ENCODE measurements at regions not wholly inside any gene's neighbourhood (a gene's known extent, or its start where the extent isn't known, plus 50 kb on each side); places are given as distances from the start of the nearest gene placed in this dataset.

GRCh38 chr5:124140060-124140459 is 606.4 kb downstream of the ZNF608 start:
- TF ChIP-seq CTCF (conservative IDR thresholded peaks at IDR 0.05; ENCODE audit: low read depth, low read length) (no peak), EZH2 (IDR thresholded peaks at IDR 0.05; ENCODE audit: borderline replicate concordance, low read depth, low read length, poor library complexity, severe bottlenecking) (no peak)
